RWPE2 (cell line): ENCODE measurements at regions not wholly inside any gene's neighbourhood (a gene's known extent, or its start where the extent isn't known, plus 50 kb on each side); places are given as distances from the start of the nearest gene placed in this dataset.

Experiments used
- ATAC-seq: fragments of 200-7000 bp; cut with Tn5 transposase; 3 replicates; pipeline ENCODE4 v1.9.1; 2021; ENCODE audit warnings: low read depth
- DNase-seq: peaks from one replicate; pipeline ENCODE4 v3.0.0-alpha.2; 2020; ENCODE audit warnings: low spot score
- H3K27ac ChIP-seq: fragments of 450-650 bp; 2 replicates; pipeline ENCODE4 v1.5.1; 2017; ENCODE audit warnings: mild to moderate bottlenecking; ENCODE audit not compliant: poor library complexity, severe bottlenecking
- H3K27me3 ChIP-seq: fragments of 250-450 bp; sonication (Bioruptor Pico); 2 replicates; pipeline ENCODE4 v1.5.1; 2021; ENCODE audit warnings: mild to moderate bottlenecking, moderate library complexity; ENCODE audit not compliant: insufficient read depth, poor library complexity, severe bottlenecking
- H3K36me3 ChIP-seq: fragments of 250-450 bp; sonication (Bioruptor Pico); 2 replicates; pipeline ENCODE4 v1.5.1; 2020; ENCODE audit warnings: low read depth, mild to moderate bottlenecking, moderate library complexity
- H3K4me1 ChIP-seq: fragments of 250-450 bp; sonication (Bioruptor Pico); 2 replicates; pipeline ENCODE4 v1.5.1; 2021; ENCODE audit warnings: mild to moderate bottlenecking, moderate library complexity; ENCODE audit not compliant: insufficient read depth, poor library complexity, severe bottlenecking
- H3K4me3 ChIP-seq: fragments of 250-450 bp; sonication (Bioruptor Pico); 2 replicates; pipeline ENCODE4 v1.5.1; 2021; ENCODE audit warnings: mild to moderate bottlenecking, moderate library complexity; ENCODE audit not compliant: severe bottlenecking
- H3K9me3 ChIP-seq: fragments of 250-450 bp; sonication (Bioruptor Pico); 2 replicates; pipeline ENCODE4 v1.5.1; 2021; ENCODE audit warnings: mild to moderate bottlenecking, moderate library complexity; ENCODE audit not compliant: severe bottlenecking
- CTCF ChIP-seq: fragments of 450-650 bp; IDR thresholded peaks from one replicate; pipeline ENCODE4 v1.5.1; 2017; ENCODE audit warnings: mild to moderate bottlenecking, moderate library complexity; ENCODE audit not compliant: poor library complexity, severe bottlenecking

- TF ChIP-seq CTCF = no peak
- Histone ChIP-seq H3K4me1 (no peaks in the 10 kb centered on the region), H3K4me3 (no peak overlapping the region), H3K27me3 (no peaks in the 10 kb centered on the region), H3K9me3 (peaks cover 2% of the 10 kb centered on the region), H3K27ac (no peak overlapping the region), H3K36me3 (no peaks in the 10 kb centered on the region)
- no peak for ATAC-seq
- DNase-seq = no peak
Measured at GRCh38 chr18:78080081-78080480, 830.4 kb downstream of the GALR1 start.

- H3K27ac ChIP-seq = no peak overlapping the region
- no peak overlapping the region for H3K4me3 ChIP-seq
- DNase-seq (no peak), ATAC-seq (no peak)
- H3K36me3 ChIP-seq = no peaks in the 10 kb centered on the region
- no peak for TF ChIP-seq CTCF
- H3K9me3 ChIP-seq = peaks cover 2% of the 10 kb centered on the region
- no peaks in the 10 kb centered on the region for H3K4me1 ChIP-seq
- no peaks in the 10 kb centered on the region for H3K27me3 ChIP-seq
Measured at GRCh38 chr18:78080761-78081160, 831.1 kb downstream of the GALR1 start.

GRCh38 chr18:78082816-78083215 is 833.2 kb downstream of the GALR1 start:
- H3K4me3 ChIP-seq = no peak overlapping the region
- H3K27me3 ChIP-seq = no peaks in the 10 kb centered on the region
- DNase-seq (no peak), ATAC-seq (no peak)
- H3K27ac ChIP-seq = no peak overlapping the region
- H3K9me3 ChIP-seq = no peaks in the 10 kb centered on the region
- no peaks in the 10 kb centered on the region for H3K36me3 ChIP-seq
- no peak for TF ChIP-seq CTCF
- no peaks in the 10 kb centered on the region for H3K4me1 ChIP-seq

DNA sequence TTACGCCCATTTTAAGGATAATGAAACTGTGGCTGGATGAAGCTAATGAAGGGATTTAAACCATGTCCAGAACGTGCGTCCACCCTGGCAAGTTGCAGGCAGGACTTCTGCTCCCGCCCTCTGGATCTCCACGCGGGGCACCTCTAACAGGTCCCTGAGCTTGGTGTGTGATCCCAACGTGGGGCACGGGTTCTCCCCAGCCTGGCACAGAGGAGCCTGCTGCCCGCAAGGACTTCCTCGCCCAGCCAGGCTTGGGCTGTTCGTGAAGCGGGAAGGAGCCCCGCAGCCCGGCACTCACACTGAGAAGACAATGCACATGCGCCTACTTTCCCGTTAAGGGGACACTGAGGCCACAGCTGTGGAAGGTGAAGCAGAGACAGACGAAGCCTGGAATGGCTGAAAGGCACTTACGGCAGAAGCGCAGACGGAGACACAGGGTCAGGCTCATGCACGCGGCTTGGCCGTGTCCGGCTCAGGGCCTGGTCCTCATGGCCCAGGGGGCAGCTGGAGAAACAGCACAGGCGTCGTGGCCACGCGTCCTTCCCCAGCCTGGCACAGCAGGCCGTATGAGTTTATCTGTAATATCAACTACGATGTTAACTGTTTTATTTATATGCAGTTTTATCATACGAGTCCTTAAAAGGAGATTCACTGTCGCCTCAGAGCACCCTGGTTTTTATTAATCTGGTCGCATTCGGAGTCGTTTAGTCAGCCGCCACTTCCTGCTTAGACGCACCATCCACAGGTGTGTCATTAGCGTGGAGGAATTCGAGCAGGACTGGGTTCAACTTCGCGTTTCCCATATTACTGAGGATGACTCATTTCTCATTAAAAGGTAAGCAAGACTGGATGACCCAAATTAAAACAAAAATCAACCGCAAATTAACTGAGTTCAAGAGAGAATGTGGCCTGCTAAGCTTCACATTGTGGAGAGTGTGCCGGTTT is 835.9 kb downstream of the GALR1 start:
- ATAC-seq (no peak), DNase-seq (no peak)
- H3K4me1 ChIP-seq = no peaks in the 10 kb centered on the region

More for the DNA sequence above, 835.9 kb downstream of the GALR1 start:
- H3K27me3 ChIP-seq = no peaks in the 10 kb centered on the region
- no peak for TF ChIP-seq CTCF
- no peak overlapping the region for H3K4me3 ChIP-seq
- H3K27ac ChIP-seq = no peak overlapping the region
- H3K9me3 ChIP-seq = no peaks in the 10 kb centered on the region
- H3K36me3 ChIP-seq = no peaks in the 10 kb centered on the region
